HPDE6-E6E7 (cell line): ENCODE measurements at regions not wholly inside any gene's neighbourhood (a gene's known extent, or its start where the extent isn't known, plus 50 kb on each side); places are given as distances from the start of the nearest gene placed in this dataset.
"Not testable (repeated sequence)": the region's sequence is repeated elsewhere in the genome, so short reads cannot be mapped to it uniquely, and the experiment has no call there.

ENCODE experiments used
- DNase-seq: peaks from one replicate; pipeline ENCODE4 v3.0.0; 2011; ENCODE audit warnings: missing footprints; ENCODE audit errors: extremely low spot score

DNA sequence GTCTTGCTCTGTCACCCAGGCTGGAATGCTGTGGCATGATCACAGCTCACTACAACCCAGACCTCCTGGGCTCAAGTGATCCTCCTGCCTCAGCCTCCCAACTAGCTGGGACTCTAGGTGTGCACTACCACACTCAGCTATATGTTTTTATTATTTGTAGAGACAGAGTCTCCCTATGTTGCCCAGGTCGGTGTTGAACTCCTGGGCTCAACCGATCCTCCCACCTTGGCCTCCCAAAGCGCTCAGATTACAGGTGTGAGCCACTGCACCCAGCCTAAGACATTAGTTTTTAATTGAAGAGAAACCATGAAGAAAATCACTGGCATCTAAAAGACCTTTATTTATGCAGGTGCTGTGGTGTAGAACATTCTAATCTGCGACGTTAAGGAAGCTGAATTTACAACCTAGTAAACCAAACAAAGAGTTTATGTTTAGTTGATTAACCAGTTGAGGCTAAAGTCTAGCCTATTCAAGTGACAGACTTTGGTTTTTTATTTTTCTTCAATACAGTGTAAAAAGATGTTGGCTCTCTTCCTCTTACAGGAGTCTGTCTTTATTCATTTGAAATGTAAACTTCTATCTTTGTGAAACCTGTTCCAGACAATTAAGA, 52.5 kb upstream of the NBL1 start:
- no peak for DNase-seq

DNA sequence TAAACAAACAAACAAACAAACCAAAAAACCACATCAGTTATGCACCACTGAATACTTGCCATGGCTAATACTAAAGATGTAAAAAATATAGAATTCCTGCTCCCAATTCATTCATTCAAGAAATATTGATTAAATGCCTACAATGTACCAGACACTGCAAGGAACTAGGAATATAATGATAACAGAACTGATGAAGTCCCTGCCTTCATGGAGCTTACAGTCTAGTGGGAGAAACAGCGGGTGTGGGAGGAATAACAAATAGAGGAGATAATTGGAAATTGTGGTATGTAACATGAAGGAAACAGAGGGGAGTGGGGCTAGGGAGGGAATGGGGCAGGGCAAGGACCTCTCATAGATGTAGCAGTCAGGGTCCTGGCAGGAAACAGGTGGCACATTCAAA, 58.6 kb upstream of the NBL1 start:
- DNase-seq: no peak

DNA sequence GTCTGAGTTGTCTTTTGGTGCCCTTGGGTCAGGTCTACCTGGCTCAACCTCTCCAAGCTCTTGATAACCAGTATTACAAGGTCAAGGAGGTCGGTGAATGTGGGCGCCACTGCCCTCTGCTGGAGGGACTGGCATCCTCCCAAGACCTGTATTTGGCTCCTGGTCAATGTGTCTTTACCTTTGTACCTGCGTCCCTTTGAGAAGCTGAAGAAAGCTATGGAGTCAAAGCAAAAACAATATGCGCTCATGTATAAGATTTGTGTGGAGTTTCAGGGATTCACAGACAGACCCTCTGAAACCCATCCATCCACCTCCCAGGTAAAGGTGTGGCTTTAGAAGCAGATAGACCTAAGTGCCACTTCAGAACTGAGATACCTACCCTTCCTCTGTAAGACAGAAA, 61.8 kb upstream of the NBL1 start:
- DNase-seq: peak; percentile 48

- DNase-seq: no peak
Measured at GRCh38 chr1:19581381-19581780, 62.7 kb upstream of the NBL1 start.

- DNase-seq: no peak
Measured at GRCh38 chr1:19577561-19577960, 66.5 kb upstream of the NBL1 start.

- no peak for DNase-seq
Measured at GRCh38 chr1:19577036-19577435, 67.1 kb upstream of the NBL1 start.

DNA sequence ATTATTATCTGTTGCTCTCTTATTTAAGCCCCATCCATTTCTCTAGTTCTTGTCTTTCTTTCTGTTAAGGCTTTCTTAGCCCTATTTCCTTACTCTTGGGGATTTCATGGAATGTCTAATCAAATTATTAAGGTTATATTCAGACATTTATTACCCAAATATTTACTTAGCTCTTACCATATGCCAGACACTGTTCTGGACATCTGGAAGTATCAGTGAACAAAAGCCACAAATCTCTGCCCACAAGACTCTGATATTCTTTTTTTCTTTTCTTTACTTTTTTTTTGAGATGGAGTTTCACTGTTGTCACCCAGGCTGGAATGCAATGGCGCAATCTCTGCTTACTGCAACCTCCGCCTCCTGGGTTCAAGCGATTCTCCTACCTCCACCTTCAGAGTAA, 74.3 kb upstream of the NBL1 start:
- DNase-seq: no peak

DNA sequence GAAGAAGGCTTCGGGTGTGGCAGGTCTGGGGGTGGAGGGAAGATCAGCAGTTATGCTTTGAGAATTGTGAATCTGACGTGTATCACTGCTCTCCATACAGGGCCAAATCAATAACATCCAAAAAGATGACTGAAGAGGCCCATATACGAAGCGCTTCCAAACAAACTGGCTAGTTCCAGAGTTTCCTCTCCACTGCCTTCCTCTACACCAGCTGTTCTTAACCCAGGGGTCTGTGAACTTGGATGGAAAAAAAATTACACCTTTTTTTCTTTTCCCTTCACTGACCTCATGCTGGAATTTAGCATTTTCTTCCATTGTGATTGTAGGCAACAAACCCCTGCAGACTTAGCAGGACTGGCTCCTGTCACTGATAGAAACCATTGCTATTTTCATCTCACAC, 77.1 kb upstream of the NBL1 start:
- DNase-seq: no peak

- DNase-seq: no peak
Measured at GRCh38 chr1:19564366-19564765, 79.0 kb upstream of the CAPZB start.

DNA sequence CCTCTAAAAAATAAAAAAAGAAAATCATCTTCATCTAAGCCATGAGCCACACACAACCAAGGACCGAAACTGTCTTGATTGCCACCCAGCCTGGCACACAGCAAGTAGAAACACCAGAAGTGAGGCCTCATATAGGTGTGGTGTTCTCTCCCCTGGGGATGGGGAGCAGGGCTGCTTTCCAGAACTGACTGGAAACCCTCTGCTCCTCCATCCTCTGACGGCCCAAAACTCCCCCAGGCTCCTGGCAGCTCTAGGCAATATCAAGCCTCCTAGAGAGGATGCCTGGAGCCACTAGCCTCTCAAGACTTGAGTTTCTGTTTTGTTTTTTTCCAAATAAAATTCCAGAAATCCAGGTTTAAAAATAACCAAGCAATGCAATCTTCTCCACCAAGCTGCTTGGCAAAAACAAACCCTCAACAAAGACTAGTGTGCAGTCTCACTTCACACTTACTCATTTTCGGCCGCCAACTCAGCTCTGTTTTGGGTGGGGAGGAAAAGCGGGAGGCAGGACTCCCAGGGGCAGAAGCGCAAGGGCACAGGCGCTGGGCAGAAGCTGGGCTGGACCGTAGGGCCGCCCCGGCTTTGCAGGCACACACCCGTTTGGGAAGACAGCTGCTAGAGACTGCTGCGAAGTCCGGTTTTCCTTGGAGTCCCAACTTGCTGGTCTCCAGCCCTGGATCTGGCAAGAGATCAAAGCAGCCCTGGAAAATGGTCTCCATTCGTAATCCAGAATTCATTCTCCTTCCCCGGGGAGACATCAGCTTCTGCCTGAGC, 78.2 kb upstream of the CAPZB start:
- DNase-seq: no peak

- no peak for DNase-seq
Measured at GRCh38 chr1:19562847-19563246, 77.5 kb upstream of the CAPZB start.

- DNase-seq: no peak
Measured at GRCh38 chr1:19560480-19560879, 75.1 kb upstream of the CAPZB start.

GRCh38 chr1:19559641-19560040, 74.3 kb upstream of the CAPZB start:
- DNase-seq: no peak

DNA sequence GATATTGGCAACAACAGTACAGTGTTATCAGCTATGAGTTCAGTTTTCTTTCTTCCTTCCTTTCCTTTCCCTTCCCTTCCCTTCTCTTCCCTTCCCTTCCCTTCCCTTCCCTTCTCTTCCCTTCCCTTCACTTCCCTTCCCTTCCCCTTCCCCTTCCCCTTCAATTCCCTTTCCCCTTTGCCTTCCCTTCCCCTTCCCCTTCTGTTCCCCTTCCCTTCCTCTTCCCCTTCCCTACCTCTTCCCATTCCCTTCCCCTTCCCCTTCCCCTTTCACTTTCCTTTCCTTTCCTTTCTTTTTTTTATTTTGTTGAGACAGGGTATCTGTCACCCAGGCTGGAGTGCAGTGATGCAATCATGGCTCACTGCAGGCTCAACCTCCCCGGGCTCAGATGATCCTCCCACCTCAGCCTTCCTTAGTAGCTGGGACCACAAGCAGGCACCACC, 72.3 kb upstream of the CAPZB start:
- no peak for DNase-seq

GRCh38 chr1:19554090-19554489, 68.8 kb upstream of the CAPZB start:
- DNase-seq: no peak

- DNase-seq: no peak
Measured at GRCh38 chr1:19552291-19553010, 67.1 kb upstream of the CAPZB start.

DNA sequence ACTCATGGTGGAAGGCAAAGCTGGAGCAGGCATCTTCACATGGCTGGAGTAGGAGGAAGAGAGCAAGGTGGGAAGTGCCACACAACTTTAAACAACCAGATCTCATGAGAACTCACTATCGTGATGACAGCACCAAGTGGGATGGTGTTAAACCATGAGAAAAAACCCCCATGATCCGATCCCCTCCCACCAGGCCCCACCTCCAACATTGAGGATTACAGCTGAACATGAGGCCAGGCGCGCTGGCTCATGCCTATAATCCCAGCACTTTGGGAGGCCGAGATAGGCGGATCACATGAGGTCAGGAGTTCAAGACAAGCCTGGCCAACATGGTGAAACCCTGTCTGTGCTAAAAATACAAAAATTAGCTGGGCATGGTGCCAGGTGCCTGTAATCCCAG, 66.5 kb upstream of the CAPZB start:
- DNase-seq: not testable (repeated sequence)

- DNase-seq: not testable (repeated sequence)
Measured at GRCh38 chr1:19550437-19550836, 65.1 kb upstream of the CAPZB start.

DNA sequence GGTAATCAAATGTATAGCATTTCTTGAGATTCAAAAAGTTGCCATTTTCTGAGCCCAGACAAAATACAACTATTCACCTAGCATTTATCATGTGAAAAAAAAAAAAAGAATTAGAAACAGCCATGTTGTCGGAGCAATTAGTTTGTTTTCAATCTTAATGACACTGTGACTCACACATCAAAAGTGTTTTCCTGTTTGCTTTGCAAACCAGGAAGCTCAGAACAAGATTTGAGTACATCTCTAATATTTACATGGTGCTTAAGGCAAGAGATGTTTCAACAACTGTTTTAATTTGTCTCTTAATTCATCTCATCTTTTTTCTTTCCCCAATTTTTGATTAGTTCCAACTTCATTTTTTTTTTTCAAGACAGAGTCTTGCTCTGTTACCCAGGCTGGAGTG, 62.5 kb upstream of the CAPZB start:
- no peak for DNase-seq

DNA sequence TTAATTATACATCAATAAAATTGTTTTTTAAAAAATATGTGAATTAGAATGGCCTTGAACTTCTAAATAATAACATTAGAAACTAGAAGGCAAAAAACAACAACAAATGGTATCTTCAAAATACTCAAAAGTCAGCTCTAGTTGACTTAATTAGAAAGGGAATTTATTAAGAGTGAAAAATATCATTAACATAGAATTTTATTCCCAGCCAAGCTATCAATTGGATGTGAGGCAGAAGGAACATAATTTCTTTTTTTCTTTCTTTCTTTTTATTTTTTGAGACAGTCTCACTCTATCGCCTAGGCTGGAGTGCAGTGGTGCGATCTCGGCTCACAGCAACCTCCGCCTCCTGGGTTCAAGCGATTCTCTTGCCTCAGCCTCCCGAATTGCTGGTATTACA, 51.2 kb upstream of the CAPZB start:
- DNase-seq: no peak

DNA sequence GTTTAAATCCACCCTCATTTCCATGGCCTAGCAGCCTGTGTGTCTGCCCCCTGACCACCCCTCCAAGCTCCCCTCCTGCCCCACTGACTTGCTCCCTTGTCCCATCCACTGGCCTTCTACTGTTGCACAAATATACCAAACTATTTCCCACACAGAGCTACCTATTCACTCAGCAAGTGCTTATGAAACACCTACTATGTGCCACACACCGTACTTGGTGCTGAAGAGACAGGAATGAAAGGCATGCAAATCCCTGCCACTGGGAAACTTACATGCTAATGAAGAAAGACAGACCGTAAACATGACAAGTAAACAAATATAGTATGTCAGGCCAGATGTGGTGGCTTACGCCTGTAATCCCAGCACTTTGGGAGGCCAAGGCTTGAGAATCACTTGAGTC, 49.9 kb upstream of the CAPZB start:
- DNase-seq: no peak
